Astrocyte of the spinal cord (primary cell): ENCODE measurements at regions not wholly inside any gene's neighbourhood (a gene's known extent, or its start where the extent isn't known, plus 50 kb on each side); places are given as distances from the start of the nearest gene placed in this dataset.

ENCODE experiments used
- DNase-seq: peaks from one replicate; pipeline ENCODE4 v3.0.0; 2011; ENCODE audit warnings: low read depth, low spot score
- H3K4me3 ChIP-seq: 2 replicates; pipeline ENCODE4 v1.5.1; 2011; ENCODE audit warnings: low read depth, mild to moderate bottlenecking, low read length, moderate library complexity
- in situ Hi-C: cut with HindIII; loops from 2 replicates; pipeline ENCODE4 v1.10.0; 2017; ENCODE audit warnings: low sequenced_read_pairs
- TF ChIP-seq, protein P1 (sequence below): IDR thresholded peaks from 2 replicates; pipeline ENCODE4 v1.5.1; 2012; ENCODE audit warnings: low read depth, mild to moderate bottlenecking, low read length, inconsistent platforms

DNA sequence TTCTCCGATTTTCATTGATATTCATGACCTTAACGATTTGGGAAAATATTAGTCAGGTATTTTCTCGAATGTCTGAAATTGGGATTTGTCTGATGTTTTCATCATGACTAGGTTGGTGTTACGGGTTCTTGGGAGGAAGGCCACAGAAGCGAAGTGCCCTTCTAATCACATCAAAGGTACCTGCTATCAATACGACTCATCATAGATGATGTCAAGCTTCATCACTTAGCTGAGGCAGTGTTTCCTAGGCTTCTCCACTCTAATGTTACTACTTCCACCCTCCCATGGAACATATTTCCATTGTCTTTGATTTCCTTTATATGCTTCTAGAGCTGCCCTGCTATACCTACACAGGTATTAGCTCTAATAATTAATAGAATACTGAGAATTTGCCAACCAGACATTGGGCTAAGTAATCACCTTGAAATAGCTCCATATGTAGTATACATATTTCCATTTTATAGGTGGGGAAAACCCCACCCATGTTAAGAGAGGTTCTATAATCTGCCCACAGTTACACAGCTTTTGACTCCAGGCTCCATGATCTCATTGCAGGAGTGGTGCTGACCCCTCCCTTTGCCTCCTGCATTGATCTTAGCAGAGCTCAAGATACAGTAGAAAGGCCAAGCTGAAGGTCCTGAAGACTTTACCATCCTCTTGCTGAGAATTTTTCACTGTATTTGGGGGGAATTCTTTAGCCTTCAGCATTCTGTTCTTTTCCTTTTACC lies 238.6 kb upstream of the ADAMTSL1 start:
- H3K4me3 ChIP-seq = no peak overlapping the region
- TF ChIP-seq, protein P1, sequence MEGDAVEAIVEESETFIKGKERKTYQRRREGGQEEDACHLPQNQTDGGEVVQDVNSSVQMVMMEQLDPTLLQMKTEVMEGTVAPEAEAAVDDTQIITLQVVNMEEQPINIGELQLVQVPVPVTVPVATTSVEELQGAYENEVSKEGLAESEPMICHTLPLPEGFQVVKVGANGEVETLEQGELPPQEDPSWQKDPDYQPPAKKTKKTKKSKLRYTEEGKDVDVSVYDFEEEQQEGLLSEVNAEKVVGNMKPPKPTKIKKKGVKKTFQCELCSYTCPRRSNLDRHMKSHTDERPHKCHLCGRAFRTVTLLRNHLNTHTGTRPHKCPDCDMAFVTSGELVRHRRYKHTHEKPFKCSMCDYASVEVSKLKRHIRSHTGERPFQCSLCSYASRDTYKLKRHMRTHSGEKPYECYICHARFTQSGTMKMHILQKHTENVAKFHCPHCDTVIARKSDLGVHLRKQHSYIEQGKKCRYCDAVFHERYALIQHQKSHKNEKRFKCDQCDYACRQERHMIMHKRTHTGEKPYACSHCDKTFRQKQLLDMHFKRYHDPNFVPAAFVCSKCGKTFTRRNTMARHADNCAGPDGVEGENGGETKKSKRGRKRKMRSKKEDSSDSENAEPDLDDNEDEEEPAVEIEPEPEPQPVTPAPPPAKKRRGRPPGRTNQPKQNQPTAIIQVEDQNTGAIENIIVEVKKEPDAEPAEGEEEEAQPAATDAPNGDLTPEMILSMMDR = no peak
- no peak for DNase-seq
- in situ Hi-C loops = no loop called here

DNA sequence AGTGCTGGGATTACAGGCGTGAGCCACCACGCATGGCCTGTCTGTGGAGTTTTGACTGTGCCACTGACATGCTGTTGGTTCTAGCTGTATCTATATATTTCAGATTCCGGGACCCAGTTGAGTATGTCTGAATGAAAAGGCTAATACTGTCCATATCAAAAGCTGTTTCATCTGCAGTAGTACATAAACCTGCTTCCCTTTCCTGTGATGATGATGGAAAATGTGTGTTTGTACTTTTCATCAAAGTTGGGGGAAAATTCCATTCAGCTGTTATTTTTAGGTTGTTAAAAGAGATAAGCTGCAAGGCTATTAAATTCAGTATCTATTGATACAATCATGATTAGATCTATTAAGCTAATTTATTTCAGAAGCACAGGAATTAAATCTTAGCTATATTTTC lies 237.6 kb upstream of the ADAMTSL1 start:
- in situ Hi-C loops = no loop called here
- H3K4me3 ChIP-seq = no peak overlapping the region
- no peak for DNase-seq
- TF ChIP-seq, protein P1 = no peak

DNA sequence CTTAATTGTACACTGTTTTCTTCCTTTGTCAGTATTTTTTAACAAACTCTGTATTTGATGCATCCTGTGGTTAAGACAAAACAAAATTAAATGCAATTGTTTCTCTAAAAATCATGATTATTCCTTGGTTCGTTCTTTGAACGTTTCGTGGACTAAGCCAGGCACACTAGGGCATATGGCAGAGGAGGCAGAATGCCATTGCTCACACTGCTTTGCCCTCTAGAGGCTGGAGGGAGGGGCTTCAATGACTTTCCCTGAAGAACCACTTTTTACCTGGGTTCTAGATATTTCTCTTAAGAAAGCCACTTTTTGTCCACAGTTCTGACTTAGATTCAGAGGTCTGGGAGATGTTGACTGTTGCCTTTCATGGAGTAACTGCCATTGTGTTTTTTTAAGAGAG lies 236.2 kb upstream of the ADAMTSL1 start:
- no peak overlapping the region for H3K4me3 ChIP-seq
- DNase-seq = no peak
- TF ChIP-seq, protein P1 = no peak
- in situ Hi-C loops = no loop called here

DNA sequence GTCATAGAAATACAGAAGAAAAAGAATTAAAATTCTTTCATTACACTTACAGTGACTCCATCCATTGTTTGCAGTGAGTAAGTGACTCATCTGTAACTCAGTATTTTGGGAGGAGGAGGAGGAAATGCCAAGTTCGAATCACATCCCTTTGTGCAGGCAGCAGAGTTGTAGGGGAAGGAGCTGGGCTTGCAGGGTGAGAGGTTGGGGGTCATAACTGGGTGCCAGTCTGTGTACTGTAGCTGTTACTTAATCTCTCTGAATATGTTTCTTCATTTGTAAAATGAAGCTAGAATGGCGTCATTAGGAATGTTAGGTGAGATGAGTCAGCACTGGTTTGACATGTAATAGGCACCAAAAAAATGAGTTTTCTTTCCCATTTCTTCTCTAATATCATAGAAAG lies 235.7 kb upstream of the ADAMTSL1 start:
- DNase-seq = peak; percentile 76
- TF ChIP-seq, protein P1 = no peak
- in situ Hi-C loops = no loop called here
- H3K4me3 ChIP-seq = no peak overlapping the region

DNA sequence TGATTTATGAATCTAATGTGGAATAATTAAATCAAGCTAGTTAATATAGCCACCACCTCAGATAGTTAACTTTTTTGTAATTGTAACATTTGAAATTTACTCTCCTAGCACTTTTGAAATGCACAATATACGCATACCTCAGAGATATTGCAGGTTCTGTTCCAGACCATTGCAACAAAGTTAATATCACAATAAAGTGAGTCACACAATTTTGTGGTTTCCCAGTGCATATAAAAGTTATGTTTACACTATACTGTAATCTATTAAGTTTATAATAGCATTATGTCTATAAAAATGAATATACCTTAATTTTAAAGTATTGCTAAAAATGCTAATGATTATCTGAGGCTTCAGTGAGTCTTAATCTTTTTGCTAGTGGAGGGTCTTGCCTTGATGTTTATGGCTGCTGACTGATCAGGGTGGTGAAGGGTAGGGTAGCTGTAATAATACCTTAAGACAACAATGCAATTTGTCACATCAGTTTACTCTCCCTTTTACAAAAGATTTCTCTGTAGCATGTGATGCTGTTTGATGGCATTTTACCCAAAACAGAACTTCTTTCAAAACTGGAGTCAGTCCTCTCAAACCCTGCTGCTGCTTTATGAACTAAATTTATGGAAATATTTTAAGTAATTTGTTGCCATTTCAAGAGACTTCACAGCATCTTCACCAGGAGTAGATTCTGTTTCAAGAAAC lies 235.1 kb upstream of the ADAMTSL1 start:
- TF ChIP-seq, protein P1 = no peak
- in situ Hi-C loops = no loop called here
- H3K4me3 ChIP-seq = no peak overlapping the region
- DNase-seq = peak; percentile 35

DNA sequence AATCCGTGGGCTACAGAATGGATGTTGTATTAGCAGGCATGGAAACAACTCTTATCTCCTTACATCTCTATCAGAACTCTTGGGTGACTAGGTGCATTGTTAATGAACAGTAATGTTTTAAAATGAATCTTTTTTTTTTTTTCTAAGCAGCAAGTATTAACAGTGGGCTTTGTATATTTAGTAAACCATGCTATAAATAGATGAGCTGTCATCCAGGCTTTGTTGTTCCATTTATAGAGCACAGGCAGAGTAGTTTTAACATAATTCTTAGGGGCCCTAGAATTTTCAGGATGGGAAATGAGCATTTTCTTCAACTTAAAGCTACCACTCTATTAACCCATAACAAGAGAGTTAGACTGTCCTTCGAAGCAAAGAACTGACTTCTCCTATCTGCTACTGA lies 233.7 kb upstream of the ADAMTSL1 start:
- H3K4me3 ChIP-seq = no peak overlapping the region
- in situ Hi-C loops = no loop called here
- DNase-seq = no peak
- TF ChIP-seq, protein P1 = no peak
